B cell (primary cell): ENCODE measurements at regions not wholly inside any gene's neighbourhood (a gene's known extent, or its start where the extent isn't known, plus 50 kb on each side); places are given as distances from the start of the nearest gene placed in this dataset.

Source experiments
- ATAC-seq: fragments of 200-7000 bp; cut with Tn5 transposase; one replicate; pipeline ENCODE4 v1.10.0; 2021; ENCODE audit warnings: low read depth, mild to moderate bottlenecking, moderate number of reproducible peaks, moderate library complexity
- CTCF ChIA-PET: fragments of 350-600 bp; sonication (Branson Sonifier 250); formaldehyde crosslinking; loops from one replicate; lab custom pipeline; 2021; ENCODE audit warnings: antibody characterized with exemption, inconsistent platforms; lab: Charles Lee
- POLR2A ChIA-PET: fragments of 350-600 bp; sonication (Branson Sonifier 250); formaldehyde crosslinking; loops from one replicate; lab custom pipeline; 2021; ENCODE audit warnings: antibody characterized with exemption; lab: Charles Lee
- DNase-seq: peaks from one replicate; pipeline ENCODE4 v3.0.0; 2013
- H2AFZ ChIP-seq: 2 replicates; pipeline ENCODE4 v1.6.1; 2012; ENCODE audit warnings: mild to moderate bottlenecking, low read depth, low read length; ENCODE audit not compliant: insufficient read depth, poor library complexity, severe bottlenecking
- H3K27ac ChIP-seq, 2 donors: 1 replicate in 1 of 2; 2 replicates in 1 of 2; pipeline ENCODE4 v1.5.1; 2012 to 2013; ENCODE audit warnings: low read length in 2 of 2, mild to moderate bottlenecking in 2 of 2, moderate library complexity in 1 of 2
- H3K27me3 ChIP-seq, 4 experiments: fragments of 200-600 bp in 1 of 4; sonication (generic) in 1 of 4; replicated peaks in 1 of 4; 1 replicate in 2 of 4; 2 replicates in 2 of 4; pipeline versions ENCODE4 v1.6.1 to v1.7.0; 2013 to 2016; ENCODE audit warnings: low read length in 3 of 4, mild to moderate bottlenecking in 2 of 4, mixed read lengths in 1 of 4, moderate library complexity in 1 of 4; ENCODE audit not compliant: insufficient read depth in 4 of 4, control insufficient read depth in 3 of 4; ENCODE audit errors: control extremely low read depth in 1 of 4
- H3K36me3 ChIP-seq, 2 experiments: replicated peaks in 1 of 2; 1 replicate in 1 of 2; 2 replicates in 1 of 2; pipeline versions ENCODE4 v1.6.1 to v1.7.1; 2013; ENCODE audit warnings: low read length in 1 of 2; ENCODE audit not compliant: insufficient read depth in 2 of 2, control insufficient read depth in 1 of 2; ENCODE audit errors: control extremely low read depth in 1 of 2, extremely low read depth in 1 of 2
- H3K4me1 ChIP-seq, 2 donors: fragments of 200-600 bp in 1 of 2; sonication (generic) in 1 of 2; 1 replicate in 1 of 2; 2 replicates in 1 of 2; pipeline versions ENCODE4 v1.5.1 to v1.6.1; 2013 to 2017; ENCODE audit warnings: low read length in 2 of 2; ENCODE audit not compliant: control insufficient read depth in 2 of 2, insufficient read depth in 2 of 2
- H3K4me2 ChIP-seq: replicated peaks from 2 replicates; pipeline ENCODE3; 2012; ENCODE audit warnings: mild to moderate bottlenecking, low read depth, low read length; ENCODE audit not compliant: poor library complexity, severe bottlenecking
- H3K4me3 ChIP-seq, 5 experiments: fragments of 200-600 bp in 1 of 5; sonication (generic) in 1 of 5; 1 replicate in 3 of 5; 2 replicates in 2 of 5; pipeline versions ENCODE4 v1.5.1 to v1.7.0; 2011 to 2016; ENCODE audit warnings: low read length in 4 of 5, mild to moderate bottlenecking in 4 of 5, low read depth in 2 of 5, control low read depth in 1 of 5, moderate library complexity in 1 of 5; ENCODE audit not compliant: insufficient read depth in 1 of 5; ENCODE audit errors: control extremely low read depth in 1 of 5, extremely low read depth in 1 of 5
- H3K79me2 ChIP-seq: fragments of 200-600 bp; sonication (generic); one replicate; pipeline ENCODE4 v1.6.0; 2016; ENCODE audit warnings: low read length; ENCODE audit not compliant: control insufficient read depth, insufficient read depth
- H3K9ac ChIP-seq: fragments of 200-600 bp; sonication (generic); 2 replicates; pipeline ENCODE4 v1.6.1; 2017; ENCODE audit warnings: mild to moderate bottlenecking, low read length, moderate library complexity
- H3K9me3 ChIP-seq, 3 donors: one replicate each; pipeline versions ENCODE4 v1.6.1 to v1.7.1; 2013; ENCODE audit warnings: low read length in 2 of 3; ENCODE audit not compliant: control insufficient read depth in 2 of 3, insufficient read depth in 1 of 3; ENCODE audit errors: control extremely low read depth in 1 of 3
- H4K20me1 ChIP-seq: 2 replicates; pipeline ENCODE4 v1.6.0; 2012; ENCODE audit warnings: mild to moderate bottlenecking, low read length; ENCODE audit not compliant: insufficient read depth, control insufficient read depth, poor library complexity, severe bottlenecking
- H3K27ac Mint-ChIP-seq: one replicate; pipeline ENCODE4 v1.8.0; 2021; ENCODE audit warnings: mixed read lengths
- H3K27me3 Mint-ChIP-seq: one replicate; pipeline ENCODE4 v1.8.0; 2021; ENCODE audit warnings: mixed read lengths
- H3K4me1 Mint-ChIP-seq: one replicate; pipeline ENCODE4 v1.8.0; 2021; ENCODE audit warnings: mixed read lengths
- H3K4me3 Mint-ChIP-seq: one replicate; pipeline ENCODE4 v1.8.0; 2021; ENCODE audit warnings: mixed read lengths
- H3K9me3 Mint-ChIP-seq: one replicate; pipeline ENCODE4 v1.8.0; 2022; ENCODE audit warnings: mixed read lengths; ENCODE audit not compliant: insufficient read depth
- CTCF ChIP-seq: fragments of 200-600 bp; IDR thresholded peaks from one replicate; pipeline ENCODE4 v1.8.0; 2022; ENCODE audit warnings: antibody characterized with exemption, mild to moderate bottlenecking
- EZH2 ChIP-seq: IDR thresholded peaks from 2 replicates; pipeline ENCODE4 v1.6.1; 2012; ENCODE audit warnings: borderline replicate concordance, low read depth, mild to moderate bottlenecking, moderate library complexity, low read length; ENCODE audit not compliant: insufficient read depth, poor library complexity, severe bottlenecking
- WGBS: methylation state at CpG from one replicate; pipeline ENCODE4 v1.1.5; 2013; ENCODE audit warnings: missing lambda C conversion rate; ENCODE audit not compliant: insufficient coverage; 5-methylcytosine and 5-hydroxymethylcytosine counted together
- intact Hi-C: fragments of 100-400 bp; cut with micrococcal nuclease; formaldehyde crosslinking; loops from one replicate; pipeline ENCODE4 v1.10.0; 2022

GRCh38 chr16:77589071-77589765, 133.1 kb upstream of the NUDT7 start:
- H3K79me2 ChIP-seq = no peaks in the 10 kb centered on the region
- TF ChIP-seq EZH2 = no peak
- TF ChIP-seq CTCF = no peak
- H2AFZ ChIP-seq = no peak overlapping the region
- Mint-ChIP-seq H3K4me1 (no peaks in the 10 kb centered on the region), H3K9me3 (no peaks in the 10 kb centered on the region), H3K4me3 (no peak overlapping the region), H3K27me3 (peaks cover 20% of the 10 kb centered on the region), H3K27ac (no peak overlapping the region)
- H3K36me3 ChIP-seq = no peaks in the 10 kb centered on the region
- no peak overlapping the region for H3K4me3 ChIP-seq
- POLR2A ChIA-PET = no interaction called here
- WGBS = 93% methylated on average over 10 of the region's 10 CpGs
- H3K27me3 ChIP-seq = peaks cover 0 to 11% (median 4%) of the 10 kb centered on the region in 4 experiments
- H4K20me1 ChIP-seq = no peaks in the 10 kb centered on the region
- no peak for DNase-seq
- intact Hi-C loops = no loop called here
- H3K9ac ChIP-seq = no peak overlapping the region
- H3K9me3 ChIP-seq = no peaks in the 10 kb centered on the region
- no peaks in the 10 kb centered on the region for H3K4me1 ChIP-seq
- no peak overlapping the region for H3K4me2 ChIP-seq
- CTCF ChIA-PET = no interaction called here
- no peak for ATAC-seq
- no peak overlapping the region for H3K27ac ChIP-seq

GRCh38 chr16:77590707-77591106, 131.6 kb upstream of the NUDT7 start:
- H3K9ac ChIP-seq = no peak overlapping the region
- H3K9me3 ChIP-seq = no peaks in the 10 kb centered on the region
- TF ChIP-seq EZH2 (no peak), CTCF (no peak)
- H3K79me2 ChIP-seq = no peaks in the 10 kb centered on the region
- Mint-ChIP-seq H3K4me3 (no peak overlapping the region), H3K27ac (no peak overlapping the region), H3K9me3 (no peaks in the 10 kb centered on the region), H3K4me1 (no peaks in the 10 kb centered on the region), H3K27me3 (peaks cover 18% of the 10 kb centered on the region)
- H3K36me3 ChIP-seq = no peaks in the 10 kb centered on the region
- H2AFZ ChIP-seq = no peak overlapping the region
- no peak overlapping the region for H3K4me3 ChIP-seq
- H3K4me1 ChIP-seq = no peaks in the 10 kb centered on the region
- intact Hi-C loops = no loop called here
- WGBS = 93% methylated on average over 9 of the region's 9 CpGs
- DNase-seq (no peak), ATAC-seq (no peak)
- POLR2A ChIA-PET = no interaction called here
- CTCF ChIA-PET = interaction anchor here (1.2 kb wide), 2 partner anchors 9 to 27 kb away, joined by 3 to 4 read pairs; no protein-coding TSS in a partner anchor
- H3K27ac ChIP-seq = no peak overlapping the region
- no peak overlapping the region for H3K4me2 ChIP-seq
- H3K27me3 ChIP-seq = peaks cover 0 to 4% (median under 1%) of the 10 kb centered on the region in 4 experiments
- no peaks in the 10 kb centered on the region for H4K20me1 ChIP-seq
